Caco-2 (cell line): ENCODE measurements at regions not wholly inside any gene's neighbourhood (a gene's known extent, or its start where the extent isn't known, plus 50 kb on each side); places are given as distances from the start of the nearest gene placed in this dataset.

Experiments used
- BruUV-seq: library from RNA; stranded (reverse); fragments of 400-500 nt; replicated peaks from 2 replicates; lab custom pipeline; 2021; lab: Mats Ljungman, UMichigan
- CTCF ChIA-PET: fragments of 300-600 bp; sonication (Branson Sonifier 250); formaldehyde crosslinking; loops from one replicate; lab custom pipeline; 2022; ENCODE audit warnings: antibody characterized with exemption; lab: Charles Lee
- POLR2A ChIA-PET: fragments of 300-600 bp; sonication (Branson Sonifier 250); formaldehyde crosslinking; loops from one replicate; lab custom pipeline; 2022; ENCODE audit warnings: antibody characterized with exemption; lab: Charles Lee
- DNase-seq, 2 experiments: peaks; one replicate each; pipeline versions ENCODE4 v3.0.0 to v3.0.0-alpha.2; 2020 to 2022
- H3K27me3 ChIP-seq: replicated peaks from 2 replicates; pipeline ENCODE4 v1.6.0; 2011; ENCODE audit warnings: low read length; ENCODE audit not compliant: control insufficient read depth, insufficient read depth
- H3K36me3 ChIP-seq: 2 replicates; pipeline ENCODE4 v1.5.1; 2011; ENCODE audit warnings: low read length; ENCODE audit not compliant: control insufficient read depth, insufficient read depth
- H3K4me1 ChIP-seq: fragments of 250-450 bp; sonication (Bioruptor Pico); 2 replicates; pipeline ENCODE4 v1.5.1; 2020; ENCODE audit warnings: mild to moderate bottlenecking
- H3K4me3 ChIP-seq: 2 replicates; pipeline ENCODE4 v1.5.1; 2011; ENCODE audit warnings: low read depth, mild to moderate bottlenecking, control low read depth, low read length
- H3K9me3 ChIP-seq: fragments of 250-450 bp; sonication (Bioruptor Pico); 2 replicates; pipeline ENCODE4 v1.5.1; 2020; ENCODE audit warnings: mild to moderate bottlenecking, moderate library complexity
- H3K27ac Mint-ChIP-seq: one replicate; pipeline ENCODE4 v1.8.0; 2022; ENCODE audit warnings: mixed read lengths; ENCODE audit not compliant: unreplicated experiment
- H3K27me3 Mint-ChIP-seq: one replicate; pipeline ENCODE4 v1.8.0; 2022; ENCODE audit warnings: mixed read lengths; ENCODE audit not compliant: insufficient read depth, unreplicated experiment
- H3K36me3 Mint-ChIP-seq: one replicate; pipeline ENCODE4 v1.8.0; 2022; ENCODE audit warnings: mild to moderate bottlenecking, mixed read lengths; ENCODE audit not compliant: insufficient read depth, unreplicated experiment
- H3K4me1 Mint-ChIP-seq: one replicate; pipeline ENCODE4 v1.8.0; 2022; ENCODE audit warnings: low read depth, mixed read lengths; ENCODE audit not compliant: unreplicated experiment
- H3K4me3 Mint-ChIP-seq: one replicate; pipeline ENCODE4 v1.8.0; 2022; ENCODE audit warnings: mild to moderate bottlenecking, moderate library complexity, mixed read lengths; ENCODE audit not compliant: unreplicated experiment
- H3K9me3 Mint-ChIP-seq: one replicate; pipeline ENCODE4 v1.8.0; 2022; ENCODE audit warnings: mixed read lengths; ENCODE audit not compliant: unreplicated experiment
- CTCF ChIP-seq, 2 experiments: fragments of 200-600 bp in 1 of 2; IDR thresholded peaks; 1 replicate in 1 of 2; 2 replicates in 1 of 2; pipeline versions ENCODE4 v1.5.1 to v1.8.0; 2011 to 2022; ENCODE audit warnings: antibody characterized with exemption in 1 of 2, control low read depth in 1 of 2, inconsistent platforms in 1 of 2, low read depth in 1 of 2, low read length in 1 of 2, mild to moderate bottlenecking in 1 of 2, moderate library complexity in 1 of 2; ENCODE audit not compliant: insufficient read depth in 1 of 2, severe bottlenecking in 1 of 2, unreplicated experiment in 1 of 2
- intact Hi-C: fragments of 100-400 bp; cut with micrococcal nuclease; formaldehyde crosslinking; loops from one replicate; pipeline ENCODE4 v1.10.0; 2022; ENCODE audit not compliant: unreplicated experiment

- no peak overlapping the region for H3K4me3 Mint-ChIP-seq
- H3K4me3 ChIP-seq: no peak overlapping the region
- no TSS peak for BruUV-seq
- H3K9me3 Mint-ChIP-seq: no peaks in the 10 kb centered on the region
- no peaks in the 10 kb centered on the region for H3K27me3 ChIP-seq
- peaks cover 8% of the 10 kb centered on the region; the same call in 1 of the 2 replicates for H3K4me1 ChIP-seq
- intact Hi-C loops: no loop called here
- ChIA-PET POLR2A (no interaction called here), CTCF (no interaction called here)
- peaks cover 8% of the 10 kb centered on the region for H3K4me1 Mint-ChIP-seq
- H3K36me3 Mint-ChIP-seq: no peaks in the 10 kb centered on the region
- TF ChIP-seq CTCF (IDR thresholded peaks at IDR 0.05; ENCODE audit: insufficient read depth in 1 of 2, low read depth in 1 of 2, low read length in 1 of 2, severe bottlenecking in 1 of 2, unreplicated experiment in 1 of 2): no peak
- no peaks in the 10 kb centered on the region for H3K27me3 Mint-ChIP-seq
- DNase-seq: no peak
- no peaks in the 10 kb centered on the region for H3K9me3 ChIP-seq
- H3K36me3 ChIP-seq: no peaks in the 10 kb centered on the region
- H3K27ac Mint-ChIP-seq: no peak overlapping the region
Measured at GRCh38 chr14:101458741-101459550, 102.3 kb upstream of the DIO3 start.

- H3K9me3 ChIP-seq: no peaks in the 10 kb centered on the region
- POLR2A ChIA-PET: no interaction called here
- Mint-ChIP-seq H3K9me3 (no peaks in the 10 kb centered on the region), H3K4me3 (no peak overlapping the region), H3K36me3 (no peaks in the 10 kb centered on the region), H3K27ac (no peak overlapping the region), H3K4me1 (peaks cover 8% of the 10 kb centered on the region), H3K27me3 (no peaks in the 10 kb centered on the region)
- peaks cover 8% of the 10 kb centered on the region; the same call in 1 of the 2 replicates for H3K4me1 ChIP-seq
- intact Hi-C loops: no loop called here
- no peak overlapping the region for H3K4me3 ChIP-seq
- H3K36me3 ChIP-seq: no peaks in the 10 kb centered on the region
- CTCF ChIA-PET: no interaction called here
- TF ChIP-seq CTCF (IDR thresholded peaks at IDR 0.05; ENCODE audit: insufficient read depth in 1 of 2, low read depth in 1 of 2, low read length in 1 of 2, severe bottlenecking in 1 of 2, unreplicated experiment in 1 of 2): no peak
- BruUV-seq: no TSS peak
- DNase-seq: no peak
- H3K27me3 ChIP-seq: no peaks in the 10 kb centered on the region
Measured at GRCh38 chr14:101459551-101459900, 101.8 kb upstream of the DIO3 start.

- Mint-ChIP-seq H3K4me3 (no peak overlapping the region), H3K9me3 (no peaks in the 10 kb centered on the region), H3K4me1 (peaks cover 8% of the 10 kb centered on the region), H3K36me3 (no peaks in the 10 kb centered on the region), H3K27me3 (no peaks in the 10 kb centered on the region), H3K27ac (peak overlapping the region; percentile 7)
- no peaks in the 10 kb centered on the region for H3K27me3 ChIP-seq
- CTCF ChIA-PET: no interaction called here
- no peak overlapping the region for H3K4me3 ChIP-seq
- no peaks in the 10 kb centered on the region for H3K9me3 ChIP-seq
- no peaks in the 10 kb centered on the region for H3K36me3 ChIP-seq
- POLR2A ChIA-PET: no interaction called here
- intact Hi-C loops: no loop called here
- no TSS peak for BruUV-seq
- no peak for DNase-seq
- no peak for TF ChIP-seq CTCF (IDR thresholded peaks at IDR 0.05; ENCODE audit: insufficient read depth in 1 of 2, low read depth in 1 of 2, low read length in 1 of 2, severe bottlenecking in 1 of 2, unreplicated experiment in 1 of 2)
- peaks cover 8% of the 10 kb centered on the region; the same call in 1 of the 2 replicates for H3K4me1 ChIP-seq
Measured at GRCh38 chr14:101460521-101460920, 100.8 kb upstream of the DIO3 start.
